Endothelial cell (in vitro differentiated cells): ENCODE measurements at regions not wholly inside any gene's neighbourhood (a gene's known extent, or its start where the extent isn't known, plus 50 kb on each side); places are given as distances from the start of the nearest gene placed in this dataset.
A peak's percentile ranks its signal among the peaks of the same experiment; 100 is the strongest.

ENCODE experiments used
- DNase-seq: peaks from one replicate; pipeline ENCODE4 v3.0.0; 2021; ENCODE audit warnings: low spot score
- H3K27ac Mint-ChIP-seq: one replicate; pipeline ENCODE4 v1.8.0; 2021; ENCODE audit warnings: mixed read lengths, inconsistent platforms; ENCODE audit not compliant: unreplicated experiment
- H3K27me3 Mint-ChIP-seq: one replicate; pipeline ENCODE4 v1.8.0; 2021; ENCODE audit warnings: mild to moderate bottlenecking, moderate library complexity, mixed read lengths, inconsistent platforms; ENCODE audit not compliant: unreplicated experiment
- H3K36me3 Mint-ChIP-seq: one replicate; pipeline ENCODE4 v1.8.0; 2021; ENCODE audit warnings: mild to moderate bottlenecking, low read depth, mixed read lengths, inconsistent platforms; ENCODE audit not compliant: unreplicated experiment
- H3K4me1 Mint-ChIP-seq: one replicate; pipeline ENCODE4 v1.8.0; 2021; ENCODE audit warnings: mild to moderate bottlenecking, mixed read lengths, inconsistent platforms; ENCODE audit not compliant: unreplicated experiment
- H3K4me3 Mint-ChIP-seq: one replicate; pipeline ENCODE4 v1.8.0; 2021; ENCODE audit warnings: mild to moderate bottlenecking, mixed read lengths, inconsistent platforms; ENCODE audit not compliant: unreplicated experiment
- H3K9me3 Mint-ChIP-seq: one replicate; pipeline ENCODE4 v1.8.0; 2021; ENCODE audit warnings: mixed read lengths, inconsistent platforms; ENCODE audit not compliant: unreplicated experiment
- CTCF ChIP-seq: fragments of 200-600 bp; sonication (generic); IDR thresholded peaks from one replicate; pipeline ENCODE4 v1.5.0; 2021; ENCODE audit warnings: antibody characterized with exemption; ENCODE audit not compliant: unreplicated experiment

- Mint-ChIP-seq H3K4me1 (no peaks in the 10 kb centered on the region), H3K36me3 (no peaks in the 10 kb centered on the region), H3K27ac (no peak overlapping the region), H3K4me3 (no peak overlapping the region), H3K27me3 (peaks cover 1% of the 10 kb centered on the region), H3K9me3 (no peaks in the 10 kb centered on the region)
- no peak for DNase-seq
- no peak for TF ChIP-seq CTCF
These were observed 2055.1 kb upstream of the WWC1 start for GRCh38 chr5:166236327-166236726.

- no peaks in the 10 kb centered on the region for H3K4me1 Mint-ChIP-seq
- no peak for TF ChIP-seq CTCF
- no peaks in the 10 kb centered on the region for H3K27me3 Mint-ChIP-seq
- H3K9me3 Mint-ChIP-seq, result no peaks in the 10 kb centered on the region
- DNase-seq, result no peak
- no peaks in the 10 kb centered on the region for H3K36me3 Mint-ChIP-seq
- no peak overlapping the region for H3K4me3 Mint-ChIP-seq
- no peak overlapping the region for H3K27ac Mint-ChIP-seq
These were observed 2050.7 kb upstream of the WWC1 start for GRCh38 chr5:166240705-166241104.

- DNase-seq, result no peak
- Mint-ChIP-seq H3K27ac (no peak overlapping the region), H3K36me3 (no peaks in the 10 kb centered on the region), H3K4me1 (no peaks in the 10 kb centered on the region), H3K9me3 (no peaks in the 10 kb centered on the region), H3K27me3 (no peaks in the 10 kb centered on the region), H3K4me3 (no peak overlapping the region)
- TF ChIP-seq CTCF, result peak; percentile 23
These were observed 2045.9 kb upstream of the WWC1 start for GRCh38 chr5:166245556-166245955.

- H3K9me3 Mint-ChIP-seq, result no peaks in the 10 kb centered on the region
- no peaks in the 10 kb centered on the region for H3K36me3 Mint-ChIP-seq
- H3K27ac Mint-ChIP-seq, result no peak overlapping the region
These were observed 2039.7 kb upstream of the WWC1 start for GRCh38 chr5:166251786-166252185.

GRCh38 chr5:166257661-166258060, 2033.8 kb upstream of the WWC1 start:
- no peak for DNase-seq
- no peaks in the 10 kb centered on the region for H3K9me3 Mint-ChIP-seq
- H3K36me3 Mint-ChIP-seq, result no peaks in the 10 kb centered on the region
- no peaks in the 10 kb centered on the region for H3K4me1 Mint-ChIP-seq
- no peak overlapping the region for H3K27ac Mint-ChIP-seq
- no peak for TF ChIP-seq CTCF
- no peak overlapping the region for H3K4me3 Mint-ChIP-seq
- no peaks in the 10 kb centered on the region for H3K27me3 Mint-ChIP-seq

More at GRCh38 chr5:166251786-166252185, 2039.7 kb upstream of the WWC1 start:
- Mint-ChIP-seq H3K4me3 (no peak overlapping the region), H3K4me1 (no peaks in the 10 kb centered on the region), H3K27me3 (no peaks in the 10 kb centered on the region)
- no peak for TF ChIP-seq CTCF
- DNase-seq, result no peak
